Daoy (cell line): ENCODE measurements at regions not wholly inside any gene's neighbourhood (a gene's known extent, or its start where the extent isn't known, plus 50 kb on each side); places are given as distances from the start of the nearest gene placed in this dataset.
"Not testable (repeated sequence)": the region's sequence is repeated elsewhere in the genome, so short reads cannot be mapped to it uniquely, and the experiment has no call there.

Source experiments
- DNase-seq: peaks from one replicate; pipeline ENCODE4 v3.0.0-alpha.2; 2015; ENCODE audit warnings: low read depth

- no peak for DNase-seq
These were observed 223.2 kb upstream of the NFIA start for GRCh38 chr1:60859111-60859510.

- DNase-seq: peak; percentile 31
These were observed 224.5 kb upstream of the NFIA start for GRCh38 chr1:60857851-60858250.

- no peak for DNase-seq
These were observed 232.3 kb upstream of the NFIA start for GRCh38 chr1:60850084-60850483.

- DNase-seq: no peak
These were observed 233.0 kb upstream of the NFIA start for GRCh38 chr1:60849401-60849800.

GRCh38 chr1:60848583-60849188 is 233.7 kb upstream of the NFIA start:
- peak; percentile 9 for DNase-seq

GRCh38 chr1:60847855-60848582 is 234.3 kb upstream of the NFIA start:
- DNase-seq: no peak

- no peak for DNase-seq
These were observed 235.0 kb upstream of the NFIA start for GRCh38 chr1:60847391-60847790.

- DNase-seq: not testable (repeated sequence)
These were observed 236.7 kb upstream of the NFIA start for GRCh38 chr1:60845659-60846058.

GRCh38 chr1:60842304-60842703 is 240.1 kb upstream of the NFIA start:
- no peak for DNase-seq

- DNase-seq: no peak
These were observed 241.0 kb upstream of the NFIA start for GRCh38 chr1:60841116-60842046.

- not testable (repeated sequence) for DNase-seq
These were observed 241.9 kb upstream of the NFIA start for GRCh38 chr1:60840476-60840875.

- no peak for DNase-seq
These were observed 246.7 kb upstream of the NFIA start for GRCh38 chr1:60835649-60836048.

GRCh38 chr1:60833173-60833572 is 249.2 kb upstream of the NFIA start:
- DNase-seq: no peak

- DNase-seq: no peak
These were observed 250.0 kb upstream of the NFIA start for GRCh38 chr1:60832367-60832766.

GRCh38 chr1:60831780-60832179 is 250.6 kb upstream of the NFIA start:
- DNase-seq: no peak

GRCh38 chr1:60828944-60829343 is 253.4 kb upstream of the NFIA start:
- no peak for DNase-seq

GRCh38 chr1:60826320-60827094 is 255.9 kb upstream of the NFIA start:
- DNase-seq: no peak

GRCh38 chr1:60825593-60825992 is 256.8 kb upstream of the NFIA start:
- no peak for DNase-seq

- no peak for DNase-seq
These were observed 259.2 kb upstream of the NFIA start for GRCh38 chr1:60823151-60823550.

GRCh38 chr1:60822252-60822651 is 260.1 kb upstream of the NFIA start:
- DNase-seq: no peak

GRCh38 chr1:60821156-60821555 is 261.2 kb upstream of the NFIA start:
- no peak for DNase-seq
